Glomerular endothelial cell (primary cell): ENCODE measurements at regions not wholly inside any gene's neighbourhood (a gene's known extent, or its start where the extent isn't known, plus 50 kb on each side); places are given as distances from the start of the nearest gene placed in this dataset.

Experiments used
- DNase-seq: peaks from one replicate; pipeline ENCODE4 v3.0.0-alpha.2; 2011; ENCODE audit warnings: low read depth, low spot score; ENCODE audit errors: extremely low read depth

DNA sequence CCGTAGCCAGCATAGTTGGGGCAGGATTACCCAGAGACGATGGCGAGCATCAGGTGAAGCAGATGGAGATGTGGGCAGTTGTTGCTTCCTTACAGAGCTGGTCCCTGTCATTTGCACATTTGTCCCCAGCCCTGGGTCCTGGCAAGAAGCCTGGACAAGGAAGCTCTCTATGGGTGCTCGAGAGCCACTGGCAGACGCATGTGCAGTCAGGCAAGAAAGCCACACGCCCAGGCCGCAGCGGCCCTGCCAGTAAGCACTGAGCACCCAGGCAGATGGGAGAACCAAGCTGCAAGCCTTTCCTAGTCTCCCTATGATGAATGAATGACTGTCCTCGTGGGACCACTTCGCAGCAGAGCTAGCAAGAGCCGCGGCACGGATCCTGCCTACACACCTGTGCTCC is 182.8 kb downstream of the FOXO1 start:
- DNase-seq = no peak

DNA sequence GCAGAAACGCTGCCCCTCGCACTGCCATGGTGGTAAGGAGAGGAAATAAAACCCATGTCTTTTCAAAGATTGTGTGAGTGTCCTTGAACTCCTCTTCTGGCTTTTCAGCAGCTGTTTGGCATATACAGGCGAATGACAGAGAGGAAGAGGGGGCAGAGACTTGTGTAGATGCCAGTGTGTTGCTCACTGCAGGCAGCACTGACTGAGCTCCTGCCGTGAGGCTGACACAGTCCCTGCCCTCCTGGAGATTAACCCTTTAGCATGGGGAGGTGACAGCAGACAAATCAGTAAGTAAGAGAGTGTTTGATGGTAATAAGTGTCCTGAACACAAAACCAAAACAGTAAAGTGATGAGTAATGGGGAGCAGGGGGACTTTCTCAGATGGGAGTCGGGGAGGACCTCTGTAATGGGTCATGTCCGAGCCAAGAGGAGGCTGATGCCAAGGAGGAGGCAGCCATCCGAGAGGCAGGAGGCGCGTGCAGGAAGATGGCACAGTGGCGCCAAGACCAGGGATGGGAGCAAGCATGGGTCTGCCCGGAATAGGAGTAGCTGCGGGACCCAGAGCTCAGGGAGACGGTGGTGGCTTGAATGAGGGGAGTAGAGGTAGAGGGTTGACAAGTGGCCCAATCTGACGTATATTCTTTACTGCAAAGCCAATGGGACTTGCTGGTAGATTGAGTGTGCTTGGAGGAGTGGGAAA is 182.2 kb downstream of the FOXO1 start:
- no peak for DNase-seq

DNA sequence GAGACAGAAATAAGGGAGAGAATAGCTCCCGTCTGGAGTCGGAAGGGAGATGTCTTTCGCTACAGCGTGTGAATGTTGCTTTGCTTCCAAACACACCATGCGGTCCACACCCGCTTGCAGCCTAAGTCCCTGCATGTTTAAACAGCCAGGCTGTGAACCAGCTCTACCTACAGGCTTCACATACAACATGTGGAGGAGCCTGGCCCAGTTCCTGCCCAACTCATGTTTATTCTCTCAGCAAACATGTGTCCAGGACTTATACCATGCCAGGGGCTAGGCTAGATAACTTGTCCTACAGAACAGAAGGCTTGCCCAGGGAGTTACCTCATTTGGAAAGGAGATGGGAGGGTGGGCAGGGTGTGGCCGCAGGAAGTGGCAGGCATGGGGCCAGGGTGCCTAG is 181.5 kb downstream of the FOXO1 start:
- no peak for DNase-seq

DNA sequence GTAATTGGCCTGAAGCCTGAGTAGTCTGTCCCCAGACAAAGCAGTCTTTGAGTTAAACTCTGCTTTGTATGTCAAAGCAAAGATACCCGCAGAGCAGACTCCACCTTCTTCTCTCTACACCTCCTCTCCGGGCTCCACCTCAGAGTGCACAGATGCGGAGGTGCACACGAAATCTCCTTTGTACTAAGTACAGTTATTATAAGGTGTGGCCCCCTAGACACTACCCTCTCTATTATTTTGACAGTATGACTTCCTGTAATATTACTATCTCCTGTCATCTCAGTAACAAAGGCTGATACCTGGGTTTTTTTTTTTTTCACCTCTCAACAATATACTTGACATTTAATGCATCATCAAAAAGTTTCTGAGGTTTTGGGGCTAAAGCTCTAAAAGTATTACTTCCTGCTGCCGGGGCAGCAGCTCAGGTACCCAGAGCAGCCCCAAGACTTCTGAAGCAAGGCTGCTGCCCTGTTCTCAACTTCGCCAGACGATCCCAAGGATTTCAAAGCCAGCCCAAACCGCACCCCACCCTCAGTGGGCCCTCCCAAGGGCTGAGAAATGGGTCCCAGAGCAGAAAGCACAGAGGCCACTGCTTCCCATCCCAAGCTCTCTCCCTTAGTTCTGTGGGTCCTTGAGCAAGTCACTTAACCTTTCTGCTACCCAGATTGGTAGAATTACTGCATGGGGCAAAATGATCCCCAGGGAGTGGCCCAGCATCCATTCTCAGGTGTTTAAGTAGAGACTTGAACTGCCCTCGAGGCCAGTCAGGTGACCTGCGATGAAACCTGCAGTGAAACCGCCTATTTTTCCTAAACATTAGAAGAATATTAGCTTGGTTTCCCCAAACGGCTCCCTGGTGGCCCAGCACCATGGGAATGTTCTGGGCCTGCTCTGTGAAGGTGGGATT is 180.6 kb downstream of the FOXO1 start:
- no peak for DNase-seq

DNA sequence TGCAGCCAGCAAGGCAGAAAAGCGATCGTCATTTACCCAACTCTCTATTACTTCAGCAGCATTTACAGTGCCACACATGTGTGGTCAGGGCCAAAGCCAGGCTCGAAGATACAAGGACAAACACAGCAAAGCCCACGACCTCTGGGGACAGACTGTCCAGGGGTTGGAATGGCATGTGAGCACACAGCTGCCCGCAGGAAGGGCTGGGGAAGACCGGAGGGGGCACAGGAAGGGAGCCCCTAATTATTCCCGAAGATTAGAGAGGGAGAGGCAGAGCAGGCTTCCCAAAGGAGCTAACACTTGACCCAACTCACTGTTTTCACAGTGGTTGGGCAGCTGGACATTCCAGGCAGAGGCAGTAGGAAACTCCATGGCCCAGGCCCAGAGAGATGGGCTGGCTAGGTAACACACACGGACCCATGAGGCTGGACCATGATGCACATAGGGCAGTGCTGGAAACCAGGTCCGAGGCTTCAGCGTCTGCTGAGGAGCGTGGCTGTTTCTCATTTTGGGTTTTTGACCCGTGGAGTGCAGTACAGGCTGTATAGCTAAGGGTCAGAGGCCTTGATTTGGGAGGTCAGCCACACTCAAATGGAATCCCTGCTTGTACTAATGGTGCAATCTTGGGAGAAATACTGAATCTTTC is 179.8 kb downstream of the FOXO1 start:
- no peak for DNase-seq

DNA sequence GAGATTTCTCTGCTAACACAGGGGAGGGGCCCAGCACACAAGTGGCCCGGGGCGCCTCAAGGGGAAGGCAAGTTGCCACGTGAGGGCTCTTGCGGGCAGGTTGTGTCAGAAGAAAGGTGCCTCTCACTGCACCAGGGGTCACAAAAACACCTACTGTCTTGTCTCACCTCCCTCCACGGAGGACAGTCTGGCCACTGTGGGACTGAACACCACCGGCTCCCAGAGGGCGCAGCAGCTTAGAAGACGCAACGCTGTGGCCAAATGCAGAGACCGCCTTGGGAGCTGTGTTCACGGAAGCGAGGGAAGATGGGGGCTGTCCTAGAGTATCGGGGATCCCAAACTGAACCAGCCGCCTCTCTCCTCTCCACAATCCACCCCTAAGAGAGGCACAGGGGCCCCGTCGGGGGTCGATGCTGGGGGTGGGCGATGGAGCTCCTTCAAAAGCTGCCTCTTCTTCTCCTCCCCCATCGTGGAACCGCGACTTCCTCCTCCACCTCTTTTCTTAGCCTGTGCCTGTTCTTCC is 177.5 kb downstream of the FOXO1 start:
- DNase-seq = no peak

DNA sequence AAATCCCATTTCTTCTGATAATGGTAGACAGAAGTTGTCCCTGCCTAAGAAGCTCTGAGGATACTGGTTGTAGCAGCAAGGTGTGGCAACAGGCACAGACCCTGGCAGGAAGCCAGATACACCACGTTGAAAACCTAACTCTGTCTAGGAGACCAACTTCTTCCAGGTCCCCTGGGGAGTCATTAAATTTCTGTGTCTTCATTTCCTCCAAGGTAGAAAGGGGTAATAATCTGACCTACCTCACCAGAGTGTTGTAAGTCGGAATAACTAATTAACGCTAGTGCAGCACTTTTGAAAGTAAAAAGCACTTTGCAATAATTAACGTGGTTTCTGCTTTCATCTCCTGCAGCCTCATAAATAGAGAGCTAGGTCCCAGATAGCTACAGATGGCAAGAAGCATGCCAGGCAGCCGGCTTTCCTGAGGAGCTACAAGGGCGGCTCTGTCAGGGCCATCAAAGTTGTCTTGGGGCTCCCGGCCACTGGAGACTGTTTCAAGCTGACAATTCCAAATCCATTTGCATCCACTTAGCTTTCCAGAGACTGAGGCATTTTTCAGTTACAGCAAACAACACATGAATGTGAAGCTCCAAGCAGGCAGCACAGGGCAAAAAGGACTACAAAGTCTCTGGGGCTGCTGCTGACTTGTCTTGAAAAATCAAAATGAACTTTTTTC is 176.2 kb downstream of the FOXO1 start:
- DNase-seq = no peak

DNA sequence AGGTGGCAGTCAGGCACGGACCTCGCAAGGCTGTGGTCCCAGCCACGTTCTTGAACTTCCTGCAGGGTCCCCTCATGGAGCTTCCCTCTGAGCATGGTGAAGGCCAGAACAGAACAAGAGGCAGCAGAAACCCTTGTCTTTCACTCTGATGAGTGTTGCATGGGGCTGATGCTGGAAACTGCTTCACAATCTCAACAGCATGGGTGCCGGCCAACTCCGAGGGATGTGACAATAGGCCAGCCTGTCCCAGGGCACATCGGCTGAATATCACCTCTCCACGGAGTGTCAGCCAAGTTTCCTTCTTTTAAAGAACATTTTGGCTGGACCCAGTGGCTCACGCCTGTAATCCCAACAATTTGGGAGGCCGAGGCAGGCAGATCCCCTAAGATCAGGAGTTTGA is 173.9 kb downstream of the FOXO1 start:
- no peak for DNase-seq

DNA sequence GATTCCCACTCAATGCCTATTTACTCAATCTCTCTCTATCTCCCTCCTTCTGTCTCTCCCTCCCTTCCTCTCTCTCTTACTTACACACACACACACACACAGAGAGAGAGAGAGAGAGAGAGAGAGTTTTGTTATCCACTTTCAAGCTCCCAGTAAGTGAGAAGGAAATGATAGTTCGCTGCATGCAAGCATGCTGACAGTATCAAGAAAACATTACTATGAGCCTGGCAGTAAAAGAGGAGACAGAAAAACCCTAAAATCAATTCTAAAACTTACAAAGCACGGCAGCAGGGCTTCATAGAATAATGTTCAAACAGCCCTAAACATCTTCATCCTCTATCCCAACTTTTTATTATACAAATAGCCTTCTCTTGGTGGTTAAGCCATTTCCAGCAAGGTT is 171.9 kb downstream of the FOXO1 start:
- DNase-seq = no peak

DNA sequence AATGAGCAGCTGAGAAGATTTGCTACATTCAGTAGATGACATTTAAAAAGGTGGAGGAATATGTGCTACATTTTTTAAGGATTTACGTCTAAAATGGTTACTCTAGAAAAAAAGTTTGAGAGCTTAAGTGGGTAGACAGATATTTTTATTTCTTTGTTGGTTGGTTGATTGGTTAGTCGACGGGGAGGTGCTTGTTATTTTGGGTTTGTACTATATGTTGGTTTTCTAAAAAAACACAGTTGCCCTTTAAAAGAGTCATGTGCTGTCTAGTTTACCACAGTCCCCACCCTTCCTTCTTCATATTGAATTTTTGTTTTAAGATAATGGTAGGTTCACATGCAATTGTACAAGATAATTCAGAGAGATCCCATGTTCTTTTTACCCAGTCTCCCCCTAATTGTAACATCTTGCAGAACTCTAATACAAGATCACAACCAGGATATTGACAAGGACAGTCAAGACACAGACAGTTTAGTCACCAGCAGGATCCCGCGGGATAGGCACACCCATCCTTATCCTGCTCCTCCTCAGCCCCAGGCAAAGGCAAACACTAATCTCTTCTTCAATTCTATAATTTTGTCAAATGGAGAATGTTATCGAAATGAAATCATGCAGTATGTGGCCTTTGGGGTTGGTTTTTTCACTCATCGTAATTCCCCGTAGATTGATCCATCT is 171.4 kb downstream of the FOXO1 start:
- no peak for DNase-seq

DNA sequence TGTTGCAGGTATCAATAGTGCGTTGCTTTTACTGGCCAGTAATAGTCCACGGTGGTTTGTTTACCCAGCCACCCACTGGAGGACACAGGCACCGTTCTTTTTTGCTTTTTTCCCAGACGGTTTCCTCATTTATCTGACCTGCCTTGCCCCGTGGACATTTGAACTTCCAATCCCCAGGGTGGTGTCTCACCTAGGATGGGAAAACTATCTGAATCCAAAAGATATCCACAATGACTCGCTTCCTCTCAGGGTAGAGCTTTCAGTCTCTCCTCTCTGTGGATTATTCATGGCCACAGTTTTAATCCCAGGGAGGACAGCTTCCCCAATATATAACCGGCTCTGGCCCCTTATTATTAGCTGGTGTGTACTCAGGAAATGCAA is 170.8 kb downstream of the FOXO1 start:
- DNase-seq = no peak

DNA sequence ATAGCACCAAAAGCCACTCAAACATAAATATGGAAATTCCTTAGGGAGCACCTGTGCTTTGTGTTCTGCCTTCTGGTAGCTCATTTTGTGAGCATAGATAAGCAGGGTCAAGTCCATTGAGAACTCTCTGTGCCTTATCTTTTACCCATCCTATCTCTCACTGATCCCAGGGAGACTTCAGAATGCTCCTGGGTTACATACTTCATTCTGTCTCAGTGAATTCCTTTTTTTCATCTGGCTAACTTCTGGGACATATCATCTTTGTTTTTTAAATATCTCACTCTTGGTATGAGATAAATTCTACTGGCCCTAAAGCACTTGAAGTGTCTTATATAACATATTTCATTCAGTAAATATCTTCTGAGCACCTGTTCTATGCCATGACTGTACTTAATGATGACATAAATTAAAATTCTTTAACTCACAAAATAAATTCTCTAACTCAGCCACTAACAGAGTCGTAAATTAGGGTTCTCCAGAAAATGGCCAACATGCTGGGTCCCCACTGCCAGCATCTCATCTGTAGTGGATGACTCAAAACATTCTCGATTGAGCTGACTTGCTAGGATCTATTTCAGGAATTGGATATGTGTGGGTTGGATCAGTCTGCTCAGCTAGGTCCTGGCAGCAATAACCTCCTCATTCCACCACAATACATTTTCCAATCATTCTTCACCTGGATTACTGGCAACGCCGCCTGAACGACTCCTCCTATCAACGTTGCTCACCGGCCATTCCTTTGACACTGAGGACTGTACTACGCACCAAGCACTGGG is 170.2 kb downstream of the FOXO1 start:
- DNase-seq = no peak

DNA sequence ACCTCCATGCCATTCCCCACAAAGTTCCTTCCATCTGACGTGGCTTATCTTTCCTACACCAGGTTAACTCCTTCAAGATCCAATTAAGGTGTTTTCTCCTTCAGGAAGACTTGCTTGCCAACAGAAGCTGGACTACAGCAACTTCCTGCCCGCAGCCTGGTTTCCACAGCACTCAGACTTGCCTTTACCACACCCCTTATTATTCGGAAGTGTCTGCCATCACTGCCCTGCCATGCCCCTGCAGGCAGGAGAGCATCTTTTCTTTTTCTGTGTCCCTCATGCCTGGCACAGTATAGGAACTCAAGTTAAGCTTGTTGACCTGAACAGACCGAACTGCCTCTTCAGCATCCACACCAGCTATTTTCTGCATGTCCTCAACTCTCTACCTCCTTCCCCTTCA is 168.0 kb downstream of the FOXO1 start:
- no peak for DNase-seq

DNA sequence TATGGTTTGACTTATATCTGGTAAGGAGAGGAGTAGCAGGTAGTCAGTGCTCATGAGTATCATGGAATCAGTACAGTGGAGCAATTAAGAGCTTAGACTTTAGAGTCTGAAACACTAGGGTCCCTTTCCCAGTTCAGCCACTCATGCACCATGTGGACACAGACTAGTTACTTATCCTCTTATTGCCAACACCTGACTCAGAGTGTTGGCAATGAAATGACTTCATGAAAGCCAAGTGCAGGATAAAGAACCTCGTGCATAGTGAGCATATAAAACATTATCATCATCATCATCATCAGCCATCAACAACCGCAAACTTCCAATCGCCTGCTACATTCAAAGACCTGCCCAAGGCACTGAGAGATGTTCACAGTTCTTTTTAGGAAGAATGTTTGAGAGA is 164.2 kb downstream of the FOXO1 start:
- no peak for DNase-seq

DNA sequence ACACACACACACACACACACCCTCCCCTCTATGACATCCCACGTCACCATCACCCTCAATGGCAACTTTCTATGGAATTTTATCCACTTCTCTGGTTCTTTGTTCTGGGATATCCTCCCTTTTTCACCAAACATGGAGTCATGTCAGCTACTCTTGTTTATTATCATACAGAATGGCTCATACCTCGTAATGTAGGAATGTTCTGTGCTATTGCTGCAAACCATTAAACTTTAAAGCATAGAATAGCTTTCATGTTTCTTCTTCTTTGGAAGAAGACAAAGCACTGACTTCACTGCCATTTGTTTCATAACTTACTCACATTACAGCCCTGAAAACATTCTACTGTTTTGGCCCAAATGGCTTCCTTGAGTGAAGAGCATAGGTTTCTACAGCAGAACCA is 163.4 kb downstream of the FOXO1 start:
- DNase-seq = no peak

DNA sequence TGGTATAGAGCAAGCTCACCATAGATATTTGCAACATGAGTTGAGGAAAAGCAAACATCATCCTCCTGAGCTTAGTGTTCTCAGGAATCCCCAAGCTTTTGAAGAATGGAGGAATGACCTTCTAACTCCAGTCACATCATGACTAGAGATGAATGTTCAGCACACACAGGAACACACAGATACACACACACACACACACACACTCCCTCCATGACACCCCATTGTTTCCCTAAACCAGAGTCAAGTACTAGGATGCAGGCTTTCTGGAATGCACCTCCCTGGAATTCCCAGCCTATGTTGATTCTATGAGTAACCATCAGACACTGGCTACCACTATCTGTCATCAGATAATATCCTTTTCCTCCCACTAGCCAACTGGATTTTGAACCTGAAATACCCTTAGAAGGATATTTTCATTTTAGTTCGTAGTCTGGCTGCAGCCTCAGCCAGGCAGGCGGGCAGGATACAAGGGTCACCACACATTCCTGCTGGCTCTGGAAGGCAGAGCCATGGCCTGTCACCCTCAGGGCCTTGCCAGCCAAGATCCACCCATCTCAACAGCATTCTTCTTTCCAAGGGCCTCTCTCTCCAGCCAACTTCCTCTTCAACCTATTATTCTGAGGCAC is 162.4 kb downstream of the FOXO1 start:
- peak; percentile 99 for DNase-seq

DNA sequence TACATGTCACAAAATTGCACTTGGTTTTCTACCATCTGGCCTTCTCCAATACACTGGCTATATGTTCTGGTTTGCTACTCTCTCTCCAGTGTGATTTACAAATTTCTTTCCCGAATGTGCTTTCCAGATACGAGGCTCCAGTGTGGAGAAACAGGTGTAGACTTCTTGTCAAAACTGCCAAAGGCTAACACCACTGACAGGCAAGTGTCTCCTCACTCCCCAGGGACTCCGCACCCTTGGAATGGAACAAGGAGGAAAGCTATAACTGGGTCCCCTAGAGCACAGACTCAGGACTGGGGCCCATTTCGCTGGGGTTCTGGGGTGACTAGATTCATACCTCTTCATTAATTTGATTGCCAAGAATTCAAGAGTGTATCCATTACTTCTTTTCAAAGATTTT is 161.8 kb downstream of the FOXO1 start:
- no peak for DNase-seq

DNA sequence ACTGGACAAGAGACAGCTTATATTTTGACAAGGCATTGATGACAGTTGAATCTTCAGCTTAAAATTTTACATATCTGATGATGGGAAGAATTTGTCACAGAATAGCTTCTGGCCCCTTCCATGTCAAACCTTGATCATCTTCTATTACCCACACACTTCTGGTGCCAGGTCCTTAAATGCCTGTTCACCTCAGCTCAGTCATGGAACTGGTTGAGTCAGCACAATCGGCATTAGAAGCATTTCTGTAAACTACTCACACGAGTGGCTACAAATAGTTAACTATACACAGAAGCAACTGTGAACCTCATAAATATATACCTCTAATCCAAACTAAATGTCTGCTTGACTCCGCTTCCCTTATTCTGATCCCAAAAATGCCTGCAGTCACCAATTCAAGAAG is 161.2 kb downstream of the FOXO1 start:
- DNase-seq = no peak
